ENCODE measurements at regions not wholly inside any gene's neighbourhood (a gene's known extent, or its start where the extent isn't known, plus 50 kb on each side); places are given as distances from the start of the nearest gene placed in this dataset.

DNA sequence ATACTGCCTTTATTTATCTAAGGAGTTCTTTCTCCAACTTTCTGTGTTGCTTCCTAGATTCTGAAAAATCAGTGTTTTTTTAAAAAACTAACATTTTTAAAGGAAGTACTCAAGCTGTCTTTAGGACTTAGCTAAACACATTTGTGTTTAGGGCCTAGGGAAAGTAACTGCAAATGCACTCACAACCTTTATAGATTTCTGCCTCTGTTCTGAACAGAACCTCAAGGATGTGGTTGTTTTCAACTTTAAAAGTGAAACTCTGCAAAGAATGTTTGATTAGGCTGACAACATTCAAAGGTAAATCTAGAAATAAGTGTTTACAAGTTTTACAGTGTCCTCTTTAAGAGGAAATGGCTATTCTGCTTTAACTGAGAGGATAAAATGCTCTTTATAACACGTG, 55.4 kb upstream of the CNTN5 start:
- CTCF ChIA-PET = no interaction called here
- Histone ChIP-seq H3K4me1 (no peaks in the 10 kb centered on the region), H3K4me2 (no peak overlapping the region), H3K4me3 (no peak overlapping the region), H3K9me3 (no peaks in the 10 kb centered on the region), H3K27ac (no peak overlapping the region)
- no peak for TF ChIP-seq ESRRA (IDR thresholded peaks at IDR 0.05; ENCODE audit: borderline replicate concordance, low read length)
- no peak for TF ChIP-seq SMC3 (IDR thresholded peaks at IDR 0.05)
- no peak for TF ChIP-seq JUNB (IDR thresholded peaks at IDR 0.05)
- no peak for TF ChIP-seq BHLHE40 (IDR thresholded peaks at IDR 0.05; ENCODE audit: low read depth, low read length)
- no peak for TF ChIP-seq MYC (IDR thresholded peaks at IDR 0.05; ENCODE audit: borderline replicate concordance, low read length)
- no peak for TF ChIP-seq RNF2 (IDR thresholded peaks at IDR 0.05; ENCODE audit: borderline replicate concordance, low read depth)
- ATAC-seq (no peak), DNase-seq (ENCODE audit: low read depth in 1 of 2, low spot score in 1 of 2) (no peak), FAIRE-seq (no peak)
- WGBS (ENCODE audit: missing lambda C conversion rate) = 4% methylated on average over 1 of the region's 1 CpG
- POLR2A ChIA-PET = no interaction called here

- DNase-seq (ENCODE audit: low read depth in 1 of 2, low spot score in 1 of 2) = no peak
- no peaks in the 10 kb centered on the region for H3K9me3 ChIP-seq
- no peaks in the 10 kb centered on the region for H3K4me1 ChIP-seq
- POLR2A ChIA-PET = no interaction called here
- no peak overlapping the region for H3K27ac ChIP-seq
- no peak for TF ChIP-seq EHMT2 (IDR thresholded peaks at IDR 0.05; ENCODE audit: low read depth)
- TF ChIP-seq, protein P1, sequence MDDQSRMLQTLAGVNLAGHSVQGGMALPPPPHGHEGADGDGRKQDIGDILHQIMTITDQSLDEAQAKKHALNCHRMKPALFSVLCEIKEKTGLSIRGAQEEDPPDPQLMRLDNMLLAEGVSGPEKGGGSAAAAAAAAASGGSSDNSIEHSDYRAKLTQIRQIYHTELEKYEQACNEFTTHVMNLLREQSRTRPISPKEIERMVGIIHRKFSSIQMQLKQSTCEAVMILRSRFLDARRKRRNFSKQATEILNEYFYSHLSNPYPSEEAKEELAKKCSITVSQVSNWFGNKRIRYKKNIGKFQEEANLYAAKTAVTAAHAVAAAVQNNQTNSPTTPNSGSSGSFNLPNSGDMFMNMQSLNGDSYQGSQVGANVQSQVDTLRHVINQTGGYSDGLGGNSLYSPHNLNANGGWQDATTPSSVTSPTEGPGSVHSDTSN (IDR thresholded peaks at IDR 0.05) = no peak
- no peak for TF ChIP-seq CTCF (IDR thresholded peaks at IDR 0.05)
- TF ChIP-seq FOSL2 (IDR thresholded peaks at IDR 0.05) = no peak
- TF ChIP-seq FOSL2 (CRISPR knock-in tag; IDR thresholded peaks at IDR 0.05) = no peak
- TF ChIP-seq, protein P2, sequence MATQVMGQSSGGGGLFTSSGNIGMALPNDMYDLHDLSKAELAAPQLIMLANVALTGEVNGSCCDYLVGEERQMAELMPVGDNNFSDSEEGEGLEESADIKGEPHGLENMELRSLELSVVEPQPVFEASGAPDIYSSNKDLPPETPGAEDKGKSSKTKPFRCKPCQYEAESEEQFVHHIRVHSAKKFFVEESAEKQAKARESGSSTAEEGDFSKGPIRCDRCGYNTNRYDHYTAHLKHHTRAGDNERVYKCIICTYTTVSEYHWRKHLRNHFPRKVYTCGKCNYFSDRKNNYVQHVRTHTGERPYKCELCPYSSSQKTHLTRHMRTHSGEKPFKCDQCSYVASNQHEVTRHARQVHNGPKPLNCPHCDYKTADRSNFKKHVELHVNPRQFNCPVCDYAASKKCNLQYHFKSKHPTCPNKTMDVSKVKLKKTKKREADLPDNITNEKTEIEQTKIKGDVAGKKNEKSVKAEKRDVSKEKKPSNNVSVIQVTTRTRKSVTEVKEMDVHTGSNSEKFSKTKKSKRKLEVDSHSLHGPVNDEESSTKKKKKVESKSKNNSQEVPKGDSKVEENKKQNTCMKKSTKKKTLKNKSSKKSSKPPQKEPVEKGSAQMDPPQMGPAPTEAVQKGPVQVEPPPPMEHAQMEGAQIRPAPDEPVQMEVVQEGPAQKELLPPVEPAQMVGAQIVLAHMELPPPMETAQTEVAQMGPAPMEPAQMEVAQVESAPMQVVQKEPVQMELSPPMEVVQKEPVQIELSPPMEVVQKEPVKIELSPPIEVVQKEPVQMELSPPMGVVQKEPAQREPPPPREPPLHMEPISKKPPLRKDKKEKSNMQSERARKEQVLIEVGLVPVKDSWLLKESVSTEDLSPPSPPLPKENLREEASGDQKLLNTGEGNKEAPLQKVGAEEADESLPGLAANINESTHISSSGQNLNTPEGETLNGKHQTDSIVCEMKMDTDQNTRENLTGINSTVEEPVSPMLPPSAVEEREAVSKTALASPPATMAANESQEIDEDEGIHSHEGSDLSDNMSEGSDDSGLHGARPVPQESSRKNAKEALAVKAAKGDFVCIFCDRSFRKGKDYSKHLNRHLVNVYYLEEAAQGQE (IDR thresholded peaks at IDR 0.05) = no peak
- no peak for TF ChIP-seq HOXA7 (CRISPR knock-in tag; IDR thresholded peaks at IDR 0.05)
- CTCF ChIA-PET = no interaction called here
- no peak overlapping the region for H3K4me3 ChIP-seq
- no peak for FAIRE-seq
- no peak for ATAC-seq
- H3K4me2 ChIP-seq = no peak overlapping the region
These were observed 55.0 kb upstream of the CNTN5 start for GRCh38 chr11:98965775-98966174.

DNA sequence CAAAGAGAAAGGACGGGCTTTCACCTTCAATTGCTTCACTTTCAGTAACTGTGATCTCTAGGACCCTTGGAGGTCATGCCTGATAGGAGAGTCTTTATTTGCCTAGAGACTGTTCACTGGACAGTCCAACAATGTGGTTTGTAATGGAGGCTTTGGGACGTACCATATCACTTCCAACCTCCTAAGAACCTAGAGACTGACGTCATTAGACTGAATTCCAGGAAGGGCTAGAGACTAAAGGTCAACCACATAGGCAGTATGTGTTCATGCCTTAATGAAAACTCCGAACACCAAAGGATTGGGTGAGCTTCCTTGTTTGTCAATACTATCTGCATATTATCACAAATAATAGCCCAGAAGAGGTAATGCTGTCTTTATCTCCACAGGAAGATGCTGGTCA, 53.7 kb upstream of the CNTN5 start:
- CTCF ChIA-PET = interaction anchor here (1.0 kb wide), 1 partner anchor 49 kb away, joined by 5 read pairs; no protein-coding TSS in a partner anchor
- POLR2A ChIA-PET = no interaction called here
- FAIRE-seq = no peak
- no peak for TF ChIP-seq ZSCAN20 (CRISPR knock-in tag; IDR thresholded peaks at IDR 0.05)
- TF ChIP-seq MAX (IDR thresholded peaks at IDR 0.05) = no peak
- no peak for TF ChIP-seq POLR2AphosphoS2 (conservative IDR thresholded peaks at IDR 0.05; ENCODE audit: low read length)
- TF ChIP-seq ZNF302 (CRISPR knock-in tag; IDR thresholded peaks at IDR 0.05) = no peak
- TF ChIP-seq CHD4 (IDR thresholded peaks at IDR 0.05; ENCODE audit: borderline replicate concordance) = no peak
- no peak for TF ChIP-seq KDM1A (IDR thresholded peaks at IDR 0.05; ENCODE audit: low read depth)
- TF ChIP-seq FOXS1 (CRISPR knock-in tag; IDR thresholded peaks at IDR 0.05) = no peak
- no peak for TF ChIP-seq PHF8 (IDR thresholded peaks at IDR 0.05; ENCODE audit: borderline replicate concordance, low read depth)
- no peak for TF ChIP-seq E2F6 (IDR thresholded peaks at IDR 0.05; ENCODE audit: borderline replicate concordance, low read depth)
- TF ChIP-seq HOXB5 (CRISPR knock-in tag; IDR thresholded peaks at IDR 0.05) = no peak
- H3K9me3 ChIP-seq = no peaks in the 10 kb centered on the region
- 11% methylated on average over 4 of the region's 4 CpGs for WGBS (ENCODE audit: missing lambda C conversion rate)
- no peak overlapping the region for H3K4me3 ChIP-seq
- no peaks in the 10 kb centered on the region for H3K4me1 ChIP-seq
- no peak overlapping the region for H3K27ac ChIP-seq
- no peak overlapping the region for H3K4me2 ChIP-seq
- no peak for ATAC-seq
- peak in 1 of 2 experiments; percentile 16 for DNase-seq (ENCODE audit: low read depth in 1 of 2, low spot score in 1 of 2)

Data from A549 (cell line).